ENCODE measurements at regions not wholly inside any gene's neighbourhood (a gene's known extent, or its start where the extent isn't known, plus 50 kb on each side); places are given as distances from the start of the nearest gene placed in this dataset.

- DNase-seq (ENCODE audit: low read depth in 1 of 2, low spot score in 1 of 2): no peak
- no peak overlapping the region for H3K27ac ChIP-seq (replicated peaks)
- H3K27me3 ChIP-seq (ENCODE audit: insufficient read depth, poor library complexity, severe bottlenecking): peaks cover 13% of the 10 kb centered on the region
- TF ChIP-seq, protein P1, sequence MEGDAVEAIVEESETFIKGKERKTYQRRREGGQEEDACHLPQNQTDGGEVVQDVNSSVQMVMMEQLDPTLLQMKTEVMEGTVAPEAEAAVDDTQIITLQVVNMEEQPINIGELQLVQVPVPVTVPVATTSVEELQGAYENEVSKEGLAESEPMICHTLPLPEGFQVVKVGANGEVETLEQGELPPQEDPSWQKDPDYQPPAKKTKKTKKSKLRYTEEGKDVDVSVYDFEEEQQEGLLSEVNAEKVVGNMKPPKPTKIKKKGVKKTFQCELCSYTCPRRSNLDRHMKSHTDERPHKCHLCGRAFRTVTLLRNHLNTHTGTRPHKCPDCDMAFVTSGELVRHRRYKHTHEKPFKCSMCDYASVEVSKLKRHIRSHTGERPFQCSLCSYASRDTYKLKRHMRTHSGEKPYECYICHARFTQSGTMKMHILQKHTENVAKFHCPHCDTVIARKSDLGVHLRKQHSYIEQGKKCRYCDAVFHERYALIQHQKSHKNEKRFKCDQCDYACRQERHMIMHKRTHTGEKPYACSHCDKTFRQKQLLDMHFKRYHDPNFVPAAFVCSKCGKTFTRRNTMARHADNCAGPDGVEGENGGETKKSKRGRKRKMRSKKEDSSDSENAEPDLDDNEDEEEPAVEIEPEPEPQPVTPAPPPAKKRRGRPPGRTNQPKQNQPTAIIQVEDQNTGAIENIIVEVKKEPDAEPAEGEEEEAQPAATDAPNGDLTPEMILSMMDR (IDR thresholded peaks at IDR 0.05; ENCODE audit: insufficient read depth, low read length): no peak
- TF ChIP-seq GABPA (IDR thresholded peaks at IDR 0.05; ENCODE audit: low read depth): no peak
- no peak for TF ChIP-seq REST (IDR thresholded peaks at IDR 0.05; ENCODE audit: insufficient replicate concordance, low read depth)
- no peak for TF ChIP-seq POLR2AphosphoS5 (IDR thresholded peaks at IDR 0.05; ENCODE audit: low read depth)
- TF ChIP-seq SPI1 (IDR thresholded peaks at IDR 0.05; ENCODE audit: borderline replicate concordance, low read depth): no peak
- H3K4me3 ChIP-seq (replicated peaks; ENCODE audit: insufficient read depth, low read length): no peak overlapping the region
Observed at GRCh38 chr7:39826166-39826565, 123.9 kb upstream of the CDK13 start.

GRCh38 chr7:39827571-39827970, 122.5 kb upstream of the CDK13 start:
- H3K27me3 ChIP-seq (ENCODE audit: insufficient read depth, poor library complexity, severe bottlenecking): peaks cover 23% of the 10 kb centered on the region
- no peak overlapping the region for H3K27ac ChIP-seq (replicated peaks)
- TF ChIP-seq GABPA (IDR thresholded peaks at IDR 0.05; ENCODE audit: low read depth): no peak
- TF ChIP-seq, protein P1 (IDR thresholded peaks at IDR 0.05; ENCODE audit: insufficient read depth, low read length): no peak
- TF ChIP-seq REST (IDR thresholded peaks at IDR 0.05; ENCODE audit: insufficient replicate concordance, low read depth): no peak
- no peak for TF ChIP-seq SPI1 (IDR thresholded peaks at IDR 0.05; ENCODE audit: borderline replicate concordance, low read depth)
- TF ChIP-seq POLR2AphosphoS5 (IDR thresholded peaks at IDR 0.05; ENCODE audit: low read depth): no peak
- no peak for DNase-seq (ENCODE audit: low read depth in 1 of 2, low spot score in 1 of 2)
- H3K4me3 ChIP-seq (replicated peaks; ENCODE audit: insufficient read depth, low read length): no peak overlapping the region

DNA sequence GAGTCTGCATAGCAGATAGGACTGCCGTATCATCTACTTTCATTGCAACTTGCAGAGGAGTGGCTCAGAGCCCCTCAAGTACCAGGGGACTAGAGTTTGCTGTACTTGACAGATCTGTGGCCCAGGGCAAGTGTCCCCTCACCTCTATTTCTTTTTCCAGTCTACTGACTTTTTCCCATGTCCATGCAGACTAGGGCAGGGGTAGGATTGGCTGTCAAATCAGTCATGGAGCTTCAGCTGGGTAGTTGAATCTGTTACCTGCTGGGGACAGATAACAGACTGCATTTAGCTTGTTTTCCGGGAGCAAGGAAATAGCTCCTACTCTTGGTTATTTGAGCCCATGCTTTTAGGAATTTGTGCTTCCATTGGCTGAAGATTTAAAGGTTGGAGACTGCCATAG, 121.0 kb upstream of the CDK13 start:
- no peak overlapping the region for H3K4me3 ChIP-seq (replicated peaks; ENCODE audit: insufficient read depth, low read length)
- TF ChIP-seq REST (IDR thresholded peaks at IDR 0.05; ENCODE audit: insufficient replicate concordance, low read depth) (no peak), SPI1 (IDR thresholded peaks at IDR 0.05; ENCODE audit: borderline replicate concordance, low read depth) (no peak), GABPA (IDR thresholded peaks at IDR 0.05; ENCODE audit: low read depth) (no peak), POLR2AphosphoS5 (IDR thresholded peaks at IDR 0.05; ENCODE audit: low read depth) (no peak)
- TF ChIP-seq, protein P1 (IDR thresholded peaks at IDR 0.05; ENCODE audit: insufficient read depth, low read length): no peak
- no peak overlapping the region for H3K27ac ChIP-seq (replicated peaks)
- H3K27me3 ChIP-seq (ENCODE audit: insufficient read depth, poor library complexity, severe bottlenecking): peaks cover 22% of the 10 kb centered on the region
- DNase-seq (ENCODE audit: low read depth in 1 of 2, low spot score in 1 of 2): no peak

All from HL-60 (cell line).